Glomerular visceral epithelial cell (primary cell): ENCODE measurements at regions not wholly inside any gene's neighbourhood (a gene's known extent, or its start where the extent isn't known, plus 50 kb on each side); places are given as distances from the start of the nearest gene placed in this dataset.
A peak's percentile ranks its signal among the peaks of the same experiment; 100 is the strongest.
"Not testable (repeated sequence)": the region's sequence is repeated elsewhere in the genome, so short reads cannot be mapped to it uniquely, and the experiment has no call there.

Source experiments
- DNase-seq: peaks from one replicate; pipeline ENCODE4 v3.0.0-alpha.2; 2016; ENCODE audit errors: extremely low spot score

GRCh38 chr22:26804911-26805539 lies 147.6 kb downstream of the MIAT start:
- peak; percentile 19 for DNase-seq

GRCh38 chr22:26806445-26807175 lies 149.2 kb downstream of the MIAT start:
- no peak for DNase-seq

- no peak for DNase-seq
Measured at GRCh38 chr22:26811647-26811992, 154.2 kb downstream of the MIAT start.

- no peak for DNase-seq
Measured at GRCh38 chr22:26812731-26813130, 155.3 kb downstream of the MIAT start.

GRCh38 chr22:26816726-26817125 lies 159.3 kb downstream of the MIAT start:
- no peak for DNase-seq

GRCh38 chr22:26817926-26818325 lies 160.5 kb downstream of the MIAT start:
- no peak for DNase-seq

GRCh38 chr22:26821854-26822253 lies 164.5 kb downstream of the MIAT start:
- DNase-seq, result no peak

- no peak for DNase-seq
Measured at GRCh38 chr22:26822313-26822712, 164.9 kb downstream of the MIAT start.

GRCh38 chr22:26823966-26824365 lies 166.6 kb downstream of the MIAT start:
- no peak for DNase-seq

- no peak for DNase-seq
Measured at GRCh38 chr22:26825960-26826935, 168.9 kb downstream of the MIAT start.

GRCh38 chr22:26827611-26828010 lies 170.2 kb downstream of the MIAT start:
- no peak for DNase-seq

- DNase-seq, result no peak
Measured at GRCh38 chr22:26828311-26828710, 170.9 kb downstream of the MIAT start.

GRCh38 chr22:26830837-26831236 lies 173.4 kb downstream of the MIAT start:
- no peak for DNase-seq

- no peak for DNase-seq
Measured at GRCh38 chr22:26835023-26835422, 177.6 kb downstream of the MIAT start.

- DNase-seq, result peak; percentile 43
Measured at GRCh38 chr22:26835929-26836528, 178.6 kb downstream of the MIAT start.

- DNase-seq, result no peak
Measured at GRCh38 chr22:26837784-26838470, 180.5 kb downstream of the MIAT start.

- DNase-seq, result no peak
Measured at GRCh38 chr22:26838471-26838825, 181.1 kb downstream of the MIAT start.

- DNase-seq, result no peak
Measured at GRCh38 chr22:26839216-26839615, 181.8 kb downstream of the MIAT start.

- DNase-seq, result not testable (repeated sequence)
Measured at GRCh38 chr22:26840770-26841169, 183.4 kb downstream of the MIAT start.

- DNase-seq, result no peak
Measured at GRCh38 chr22:26842103-26842502, 184.7 kb downstream of the MIAT start.

- DNase-seq, result peak; percentile 72
Measured at GRCh38 chr22:26845021-26845743, 187.8 kb downstream of the MIAT start.
